Psoas muscle (tissue), 7 donors: ENCODE measurements at regions not wholly inside any gene's neighbourhood (a gene's known extent, or its start where the extent isn't known, plus 50 kb on each side); places are given as distances from the start of the nearest gene placed in this dataset.

Experiments
- ATAC-seq, 4 donors: fragments of 200-7000 bp; cut with Tn5 transposase; one replicate each; pipeline ENCODE4 v1.9.1; 2020; ENCODE audit warnings: moderate library complexity in 3 of 4, mild to moderate bottlenecking in 2 of 4
- DNase-seq, 2 donors: peaks; one replicate each; pipeline ENCODE4 v3.0.0-alpha.2; 2020
- H3K27ac ChIP-seq: fragments of 200-600 bp; one replicate; pipeline ENCODE4 v1.8.0; 2022
- H3K27me3 ChIP-seq, 3 donors: fragments of 200-600 bp in 1 of 3; one replicate each; pipeline versions ENCODE4 v1.6.1 to v1.8.0; 2013 to 2022; ENCODE audit warnings: low read length in 2 of 3, mild to moderate bottlenecking in 2 of 3, moderate library complexity in 1 of 3; ENCODE audit not compliant: insufficient read depth in 3 of 3
- H3K36me3 ChIP-seq, 2 donors: fragments of 200-600 bp in 1 of 2; one replicate each; pipeline versions ENCODE4 v1.6.1 to v1.8.0; 2013 to 2022; ENCODE audit warnings: low read depth in 1 of 2, mild to moderate bottlenecking in 1 of 2, moderate library complexity in 1 of 2; ENCODE audit not compliant: insufficient read depth in 1 of 2
- H3K4me1 ChIP-seq: fragments of 200-600 bp; one replicate; pipeline ENCODE4 v1.8.0; 2022
- H3K4me3 ChIP-seq: fragments of 200-600 bp; one replicate; pipeline ENCODE4 v1.8.0; 2022; ENCODE audit warnings: mild to moderate bottlenecking
- H3K9me3 ChIP-seq: fragments of 200-600 bp; one replicate; pipeline ENCODE4 v1.8.0; 2022
- WGBS, 3 donors: extraction: QIAGEN DNeasy Blood & Tissue Kit; methylation state at CpG; one replicate each; pipeline versions ENCODE4 v1.1.6 to v1.1.7; 2013; 5-methylcytosine and 5-hydroxymethylcytosine counted together
- intact Hi-C, 2 donors: fragments of 100-400 bp; cut with DNase I; formaldehyde crosslinking; loops; one replicate each; pipeline versions ENCODE4 v1.11.0 to v1.14.2; 2022
- TF ChIP-seq, protein P1 (sequence below): fragments of 200-600 bp; IDR thresholded peaks from one replicate; pipeline ENCODE4 v1.8.0; 2022; ENCODE audit warnings: antibody characterized with exemption
- donor health status: healthy with polysubstance abuse.
- donor health status: DM: no; HTN: no; CAD: no; lungs with moderate emphysema.
- donor health status: Bipolar disorder and iron deficiency.
- donor health status: healthy.
- donor health status: DM: yes; HTN: yes; CAD: no.
- donor health status: DM: no; HTN: no; CAD: no.
- donor health status: DM: yes; HTN: yes; CAD: no.

DNA sequence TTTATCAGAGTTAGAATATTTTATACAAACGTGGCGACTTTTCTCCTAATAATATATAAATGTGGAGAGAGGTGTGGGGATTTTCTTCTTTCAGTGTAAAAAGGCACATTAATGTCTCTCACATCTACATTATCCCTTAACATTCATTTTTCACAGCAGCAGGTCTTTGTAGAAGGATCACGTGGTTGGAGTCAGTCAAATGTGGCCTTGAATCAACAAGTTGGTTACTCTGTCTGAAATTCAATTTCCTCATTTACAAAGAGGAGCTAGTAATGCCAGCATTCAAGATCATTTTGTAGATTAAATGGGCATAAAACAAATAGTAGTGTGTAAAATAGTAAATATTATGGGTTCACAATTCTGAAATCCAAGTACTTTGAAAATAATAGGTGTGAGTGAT is 183.1 kb upstream of the SEMA3E start:
- intact Hi-C loops, result no loop called here
- Histone ChIP-seq H3K27me3 (no peaks in the 10 kb centered on the region), H3K27ac (no peak overlapping the region), H3K4me3 (no peak overlapping the region), H3K9me3 (no peaks in the 10 kb centered on the region), H3K36me3 (no peaks in the 10 kb centered on the region), H3K4me1 (no peaks in the 10 kb centered on the region)
- ATAC-seq, result no peak
- TF ChIP-seq, protein P1, sequence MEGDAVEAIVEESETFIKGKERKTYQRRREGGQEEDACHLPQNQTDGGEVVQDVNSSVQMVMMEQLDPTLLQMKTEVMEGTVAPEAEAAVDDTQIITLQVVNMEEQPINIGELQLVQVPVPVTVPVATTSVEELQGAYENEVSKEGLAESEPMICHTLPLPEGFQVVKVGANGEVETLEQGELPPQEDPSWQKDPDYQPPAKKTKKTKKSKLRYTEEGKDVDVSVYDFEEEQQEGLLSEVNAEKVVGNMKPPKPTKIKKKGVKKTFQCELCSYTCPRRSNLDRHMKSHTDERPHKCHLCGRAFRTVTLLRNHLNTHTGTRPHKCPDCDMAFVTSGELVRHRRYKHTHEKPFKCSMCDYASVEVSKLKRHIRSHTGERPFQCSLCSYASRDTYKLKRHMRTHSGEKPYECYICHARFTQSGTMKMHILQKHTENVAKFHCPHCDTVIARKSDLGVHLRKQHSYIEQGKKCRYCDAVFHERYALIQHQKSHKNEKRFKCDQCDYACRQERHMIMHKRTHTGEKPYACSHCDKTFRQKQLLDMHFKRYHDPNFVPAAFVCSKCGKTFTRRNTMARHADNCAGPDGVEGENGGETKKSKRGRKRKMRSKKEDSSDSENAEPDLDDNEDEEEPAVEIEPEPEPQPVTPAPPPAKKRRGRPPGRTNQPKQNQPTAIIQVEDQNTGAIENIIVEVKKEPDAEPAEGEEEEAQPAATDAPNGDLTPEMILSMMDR, result no peak
- DNase-seq, result no peak
- WGBS, 3 donors, result 66 to 72% (median 69%) methylated on average over 3 of the region's 3 CpGs

DNA sequence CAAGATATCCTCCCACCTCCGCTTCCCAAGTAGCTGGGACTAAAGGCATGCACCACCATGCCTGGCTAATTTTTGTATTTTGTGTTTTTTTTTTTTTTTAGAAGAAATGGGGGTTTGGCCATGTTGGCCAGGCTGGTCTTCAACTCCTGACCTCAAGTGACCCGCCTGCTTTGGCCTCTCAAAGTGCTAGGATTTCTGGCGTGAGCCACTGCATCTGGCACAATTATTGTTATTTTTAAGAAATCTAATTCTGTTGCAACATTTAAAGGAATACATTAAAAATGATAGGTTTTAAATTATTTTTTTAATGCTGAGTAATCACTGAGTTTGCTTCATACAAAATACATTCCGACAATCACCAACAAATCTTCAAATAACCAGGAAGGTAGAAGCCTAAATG is 178.1 kb upstream of the SEMA3E start:
- no peak overlapping the region for H3K4me3 ChIP-seq
- WGBS, 3 donors, result 49 to 70% (median 59%) methylated on average over 4 of the region's 4 CpGs
- no peak for DNase-seq
- no peaks in the 10 kb centered on the region for H3K36me3 ChIP-seq
- no peak overlapping the region for H3K27ac ChIP-seq
- no peaks in the 10 kb centered on the region for H3K9me3 ChIP-seq
- TF ChIP-seq, protein P1, result no peak
- intact Hi-C loops, result no loop called here
- H3K27me3 ChIP-seq, result no peaks in the 10 kb centered on the region
- H3K4me1 ChIP-seq, result no peaks in the 10 kb centered on the region
- ATAC-seq, result no peak

DNA sequence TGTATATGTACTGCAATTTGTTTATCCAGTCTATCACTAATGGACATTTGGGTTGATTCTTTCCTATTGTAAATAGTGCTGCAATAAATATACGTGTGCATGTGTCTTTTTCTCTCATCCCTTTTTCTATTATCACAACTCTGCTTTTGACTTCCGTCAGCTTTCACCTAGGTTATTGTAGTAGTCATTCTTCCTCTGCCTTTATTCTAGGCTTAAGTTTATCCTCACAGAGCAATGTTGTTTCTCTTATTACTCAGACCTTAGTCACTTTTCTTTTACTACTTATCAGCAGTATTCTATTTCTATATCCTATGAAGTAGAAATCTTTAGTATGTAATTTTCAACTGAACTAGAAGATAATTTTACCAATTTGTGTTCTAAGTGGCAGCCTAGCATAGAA is 175.3 kb upstream of the SEMA3E start:
- no peak overlapping the region for H3K4me3 ChIP-seq
- intact Hi-C loops, result no loop called here
- TF ChIP-seq, protein P1, result no peak
- H3K27me3 ChIP-seq, result no peaks in the 10 kb centered on the region
- DNase-seq (no peak), ATAC-seq (no peak)
- H3K9me3 ChIP-seq, result no peaks in the 10 kb centered on the region
- no peaks in the 10 kb centered on the region for H3K4me1 ChIP-seq
- no peaks in the 10 kb centered on the region for H3K36me3 ChIP-seq
- WGBS, 3 donors, result 83 to 91% (median 86%) methylated on average over 2 of the region's 2 CpGs
- H3K27ac ChIP-seq, result no peak overlapping the region

DNA sequence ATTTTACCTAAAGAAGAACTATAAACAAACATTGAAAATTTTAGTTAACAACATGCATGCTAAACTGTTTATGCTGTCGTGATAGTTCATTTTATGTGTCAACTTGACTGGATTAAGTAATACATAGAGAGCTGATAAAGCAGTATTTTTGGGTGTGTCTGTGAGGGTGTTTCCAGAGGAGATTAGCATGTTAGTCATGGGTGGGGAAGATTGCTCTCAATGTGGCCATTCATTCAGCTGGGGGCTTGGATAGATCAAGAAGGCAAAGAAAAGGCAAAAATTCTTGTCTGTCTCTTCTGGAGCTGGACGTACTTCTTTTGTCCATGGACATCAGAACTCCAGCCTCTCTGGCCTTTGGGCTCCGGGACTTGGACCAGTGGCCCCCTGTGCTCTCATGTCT is 172.9 kb upstream of the SEMA3E start:
- H3K27me3 ChIP-seq, result no peaks in the 10 kb centered on the region
- H3K27ac ChIP-seq, result no peak overlapping the region
- TF ChIP-seq, protein P1, result no peak
- no peaks in the 10 kb centered on the region for H3K36me3 ChIP-seq
- no peaks in the 10 kb centered on the region for H3K9me3 ChIP-seq
- DNase-seq (no peak), ATAC-seq (no peak)
- 64 to 75% (median 74%) methylated on average over 3 of the region's 3 CpGs for WGBS, 3 donors
- no peak overlapping the region for H3K4me3 ChIP-seq
- intact Hi-C loops, result no loop called here
- H3K4me1 ChIP-seq, result no peaks in the 10 kb centered on the region

DNA sequence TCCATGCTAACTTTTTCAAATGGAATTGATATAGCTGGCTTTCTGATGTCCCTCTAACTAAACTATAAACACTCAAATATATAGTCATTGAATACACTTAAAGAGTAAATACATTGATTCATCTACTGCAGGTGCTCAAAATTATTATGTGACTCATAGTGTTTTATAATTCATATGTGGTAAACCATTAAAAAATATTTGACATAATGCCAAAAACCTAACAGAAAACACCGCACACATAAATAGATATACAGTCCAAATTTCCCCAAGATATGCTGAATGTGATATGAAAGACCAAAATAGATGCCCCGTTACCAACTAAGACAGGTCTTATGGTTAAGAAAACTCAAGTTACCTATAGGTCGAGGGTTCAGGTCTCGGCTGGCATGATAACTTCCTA is 171.7 kb upstream of the SEMA3E start:
- TF ChIP-seq, protein P1, result no peak
- intact Hi-C loops, result no loop called here
- no peaks in the 10 kb centered on the region for H3K36me3 ChIP-seq
- H3K27me3 ChIP-seq, result no peaks in the 10 kb centered on the region
- H3K4me3 ChIP-seq, result no peak overlapping the region
- no peaks in the 10 kb centered on the region for H3K4me1 ChIP-seq
- no peaks in the 10 kb centered on the region for H3K9me3 ChIP-seq
- 86 to 87% (median 86%) methylated on average over 4 of the region's 4 CpGs for WGBS, 3 donors
- ATAC-seq (no peak), DNase-seq (no peak)
- H3K27ac ChIP-seq, result no peak overlapping the region
